HFF-Myc (cell line): ENCODE measurements at regions not wholly inside any gene's neighbourhood (a gene's known extent, or its start where the extent isn't known, plus 50 kb on each side); places are given as distances from the start of the nearest gene placed in this dataset.

Source experiments
- DNase-seq: peaks from one replicate; pipeline ENCODE4 v3.0.0-alpha.2; 2011; ENCODE audit warnings: low read depth; ENCODE audit errors: extremely low read depth
- H3K4me3 ChIP-seq: replicated peaks from 2 replicates; pipeline ENCODE4 v1.5.1; 2011; ENCODE audit warnings: low read depth, mild to moderate bottlenecking, control low read depth, low read length
- TF ChIP-seq, protein P1 (sequence below): IDR thresholded peaks from 2 replicates; pipeline ENCODE4 v1.5.1; 2012; ENCODE audit warnings: mild to moderate bottlenecking, low read depth, low read length, control low read depth; ENCODE audit errors: missing control alignments

DNA sequence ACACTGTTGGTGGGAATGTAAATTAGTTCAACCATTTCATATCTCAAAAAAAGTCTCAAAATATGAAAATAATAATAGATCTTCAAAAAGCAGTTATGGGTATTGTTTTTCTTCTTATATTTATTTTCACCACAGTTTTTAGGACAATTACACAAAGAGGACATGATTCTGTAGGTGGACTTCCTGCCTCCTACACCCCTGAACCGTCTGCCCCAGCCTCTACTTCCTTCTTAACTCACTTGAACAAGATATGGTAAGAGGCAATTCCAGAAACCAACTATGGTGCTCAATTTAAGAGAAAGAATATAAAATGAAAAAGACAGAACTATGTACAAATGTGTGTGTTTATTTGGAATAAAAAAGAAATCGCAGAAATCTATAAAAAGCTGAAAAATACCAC is 74.1 kb upstream of the MON1B start:
- DNase-seq: no peak
- TF ChIP-seq, protein P1, sequence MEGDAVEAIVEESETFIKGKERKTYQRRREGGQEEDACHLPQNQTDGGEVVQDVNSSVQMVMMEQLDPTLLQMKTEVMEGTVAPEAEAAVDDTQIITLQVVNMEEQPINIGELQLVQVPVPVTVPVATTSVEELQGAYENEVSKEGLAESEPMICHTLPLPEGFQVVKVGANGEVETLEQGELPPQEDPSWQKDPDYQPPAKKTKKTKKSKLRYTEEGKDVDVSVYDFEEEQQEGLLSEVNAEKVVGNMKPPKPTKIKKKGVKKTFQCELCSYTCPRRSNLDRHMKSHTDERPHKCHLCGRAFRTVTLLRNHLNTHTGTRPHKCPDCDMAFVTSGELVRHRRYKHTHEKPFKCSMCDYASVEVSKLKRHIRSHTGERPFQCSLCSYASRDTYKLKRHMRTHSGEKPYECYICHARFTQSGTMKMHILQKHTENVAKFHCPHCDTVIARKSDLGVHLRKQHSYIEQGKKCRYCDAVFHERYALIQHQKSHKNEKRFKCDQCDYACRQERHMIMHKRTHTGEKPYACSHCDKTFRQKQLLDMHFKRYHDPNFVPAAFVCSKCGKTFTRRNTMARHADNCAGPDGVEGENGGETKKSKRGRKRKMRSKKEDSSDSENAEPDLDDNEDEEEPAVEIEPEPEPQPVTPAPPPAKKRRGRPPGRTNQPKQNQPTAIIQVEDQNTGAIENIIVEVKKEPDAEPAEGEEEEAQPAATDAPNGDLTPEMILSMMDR: no peak

DNA sequence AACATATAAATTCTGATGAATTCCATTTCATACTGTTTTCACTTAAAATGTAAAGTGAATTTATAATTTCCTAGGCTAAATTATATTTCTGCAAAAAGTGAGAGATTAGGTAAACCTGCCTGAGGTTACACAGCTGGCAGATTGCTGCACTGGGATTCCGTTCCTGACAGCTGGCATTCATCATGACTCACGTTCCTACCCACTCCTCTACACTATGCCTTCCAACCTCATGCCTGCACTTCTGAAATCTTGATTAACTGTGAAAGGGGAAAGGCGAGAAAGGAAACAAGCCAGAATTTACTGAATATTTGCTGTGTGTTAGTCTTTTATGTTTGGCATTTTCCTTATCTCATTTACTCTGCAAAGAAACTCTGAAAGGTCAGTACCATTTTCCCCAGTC is 73.3 kb upstream of the MON1B start:
- DNase-seq: no peak
- TF ChIP-seq, protein P1: no peak
- no peak overlapping the region for H3K4me3 ChIP-seq

More for the DNA sequence above, 74.1 kb upstream of the MON1B start:
- no peak overlapping the region for H3K4me3 ChIP-seq

DNA sequence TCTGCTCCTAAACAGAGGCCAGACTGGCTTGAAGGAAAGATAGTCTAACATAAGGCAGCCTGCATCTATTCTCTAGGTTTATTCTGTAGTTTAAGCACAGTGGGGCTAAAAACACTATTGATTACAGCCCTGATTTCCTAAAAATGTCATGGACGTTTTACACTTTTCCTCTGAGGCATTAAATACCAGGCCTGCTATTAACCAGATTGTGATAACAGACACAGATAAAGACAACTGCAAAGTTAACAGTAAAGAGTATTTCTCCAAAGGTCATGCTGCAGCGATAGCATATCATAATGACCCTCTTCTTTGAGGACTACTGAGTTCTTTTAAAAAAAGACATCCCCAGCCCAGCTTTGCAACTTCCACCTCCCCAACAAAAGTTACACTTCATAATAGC is 59.6 kb upstream of the MON1B start:
- DNase-seq: no peak

DNA sequence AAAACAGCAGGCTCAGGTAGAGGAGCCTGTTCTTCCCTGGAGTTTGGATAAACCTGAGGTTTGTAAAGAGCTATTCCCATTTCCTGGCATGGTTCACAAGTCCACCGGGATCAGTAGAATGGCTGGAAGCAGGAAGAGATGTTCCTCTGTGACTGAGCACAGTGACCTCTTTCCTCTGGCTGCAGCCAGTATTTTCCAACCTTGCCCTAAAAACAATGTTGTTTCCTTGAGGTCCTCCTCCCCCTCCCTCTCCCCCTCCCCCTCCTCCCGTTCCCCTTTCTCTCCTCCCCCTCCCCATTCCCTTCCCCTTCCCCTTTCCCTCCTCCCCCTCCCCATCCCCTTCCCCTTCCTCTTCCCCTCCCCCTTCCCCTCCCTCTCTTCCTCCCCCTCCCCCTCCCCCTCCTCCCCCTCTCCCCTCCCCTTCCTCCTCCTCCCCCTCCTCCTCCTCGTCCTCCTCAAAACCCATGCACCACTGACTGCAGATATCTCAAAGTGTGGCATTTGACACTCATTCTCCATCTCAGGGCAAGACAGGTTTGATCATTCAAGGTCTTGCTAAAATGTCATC is 58.9 kb upstream of the MON1B start:
- DNase-seq: no peak
- TF ChIP-seq, protein P1: no peak
- no peak overlapping the region for H3K4me3 ChIP-seq

More for the DNA sequence above, 59.6 kb upstream of the MON1B start:
- TF ChIP-seq, protein P1: no peak
- no peak overlapping the region for H3K4me3 ChIP-seq

DNA sequence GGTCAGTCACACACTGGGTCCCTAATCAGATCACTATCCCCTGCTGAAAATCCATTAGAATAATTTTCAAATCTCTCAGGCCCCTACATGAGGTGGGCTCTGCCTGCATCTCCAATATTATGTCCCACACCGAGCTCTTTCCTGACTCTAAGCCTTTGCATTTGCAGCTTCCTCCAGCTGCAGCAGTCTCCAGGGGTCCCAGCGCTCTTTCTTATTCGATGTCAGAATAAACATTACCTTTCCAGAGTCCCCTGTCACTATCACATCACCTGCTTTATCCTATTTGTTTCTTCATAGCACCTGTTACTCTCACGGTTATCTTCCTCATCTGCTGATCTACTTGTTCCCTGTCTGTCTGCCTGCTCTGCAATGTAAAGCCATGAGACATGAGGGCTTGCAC is 57.3 kb upstream of the MON1B start:
- no peak overlapping the region for H3K4me3 ChIP-seq
- DNase-seq: no peak
- TF ChIP-seq, protein P1: no peak

DNA sequence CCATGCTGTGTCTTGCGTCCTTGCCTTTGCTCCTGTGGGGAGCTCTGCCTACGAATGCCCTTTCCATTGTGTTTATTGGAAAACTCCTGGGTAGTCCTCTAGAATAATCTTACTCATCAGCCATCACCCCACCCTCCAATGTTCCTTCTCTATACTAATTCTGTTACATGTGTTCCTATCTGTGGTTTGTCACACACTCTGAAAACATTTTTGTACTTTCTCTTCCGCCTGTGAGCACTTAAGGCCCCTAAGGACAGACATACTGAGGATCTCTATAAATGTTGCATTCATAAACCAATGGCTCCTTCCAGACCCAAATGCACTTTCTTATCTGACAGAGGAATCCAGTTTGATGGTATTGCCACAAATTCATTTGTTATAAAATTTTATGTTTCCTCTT is 53.9 kb upstream of the MON1B start:
- no peak overlapping the region for H3K4me3 ChIP-seq
- DNase-seq: no peak
- TF ChIP-seq, protein P1: no peak
